Astrocyte (in vitro differentiated cells and primary cell): ENCODE measurements at regions not wholly inside any gene's neighbourhood (a gene's known extent, or its start where the extent isn't known, plus 50 kb on each side); places are given as distances from the start of the nearest gene placed in this dataset.

ENCODE experiments used
- DNase-seq: peaks from one replicate; pipeline ENCODE4 v3.0.0-alpha.2; 2010; ENCODE audit warnings: low read depth
- FAIRE-seq: peaks from 2 replicates; lab custom pipeline; 2011; peaks lifted over from hg19 to GRCh38; lab: Jason Lieb, UNC
- H2AFZ ChIP-seq: 2 replicates; pipeline ENCODE4 v1.6.0; 2012; ENCODE audit warnings: low read depth, low read length, inconsistent platforms
- H3K27ac ChIP-seq: 2 replicates; pipeline ENCODE4 v1.5.1; 2011; ENCODE audit warnings: low read depth, low read length, inconsistent platforms
- H3K27me3 ChIP-seq: 2 replicates; pipeline ENCODE4 v1.6.0; 2011; ENCODE audit warnings: low read length, inconsistent platforms; ENCODE audit not compliant: insufficient read depth
- H3K36me3 ChIP-seq: 2 replicates; pipeline ENCODE4 v1.5.1; 2011; ENCODE audit warnings: low read length, inconsistent platforms; ENCODE audit not compliant: insufficient read depth
- H3K4me1 ChIP-seq: 2 replicates; pipeline ENCODE4 v1.5.1; 2011; ENCODE audit warnings: low read length, inconsistent platforms; ENCODE audit not compliant: insufficient read depth
- H3K4me2 ChIP-seq: 2 replicates; pipeline ENCODE4 v1.6.0; 2012; ENCODE audit warnings: low read length, inconsistent platforms
- H3K4me3 ChIP-seq: 2 replicates; pipeline ENCODE4 v1.5.1; 2011; ENCODE audit warnings: low read depth, mild to moderate bottlenecking, low read length, inconsistent platforms; ENCODE audit not compliant: insufficient read depth
- H3K79me2 ChIP-seq: 2 replicates; pipeline ENCODE4 v1.6.0; 2012; ENCODE audit warnings: mild to moderate bottlenecking, low read length, inconsistent platforms; ENCODE audit not compliant: insufficient read depth
- H3K9ac ChIP-seq: 2 replicates; pipeline ENCODE4 v1.6.0; 2012; ENCODE audit warnings: mild to moderate bottlenecking, low read length, inconsistent platforms
- H3K9me3 ChIP-seq: 2 replicates; pipeline ENCODE4 v1.5.1; 2012; ENCODE audit warnings: low read depth, mild to moderate bottlenecking, low read length, inconsistent platforms; ENCODE audit not compliant: insufficient read depth
- H4K20me1 ChIP-seq: 2 replicates; pipeline ENCODE4 v1.6.0; 2012; ENCODE audit warnings: low read length, inconsistent platforms; ENCODE audit not compliant: insufficient read depth
- H3K27ac Mint-ChIP-seq: one replicate; pipeline ENCODE4 v1.8.0; 2021; ENCODE audit warnings: mild to moderate bottlenecking, mixed read lengths; ENCODE audit not compliant: unreplicated experiment
- H3K27me3 Mint-ChIP-seq: one replicate; pipeline ENCODE4 v1.8.0; 2021; ENCODE audit warnings: low read depth, mixed read lengths; ENCODE audit not compliant: unreplicated experiment
- H3K36me3 Mint-ChIP-seq: one replicate; pipeline ENCODE4 v1.8.0; 2021; ENCODE audit warnings: low read depth, mixed read lengths; ENCODE audit not compliant: unreplicated experiment
- H3K4me1 Mint-ChIP-seq: one replicate; pipeline ENCODE4 v1.8.0; 2021; ENCODE audit warnings: low read depth, mixed read lengths; ENCODE audit not compliant: unreplicated experiment
- H3K4me3 Mint-ChIP-seq: one replicate; pipeline ENCODE4 v1.8.0; 2021; ENCODE audit warnings: mild to moderate bottlenecking, moderate library complexity, mixed read lengths; ENCODE audit not compliant: unreplicated experiment
- H3K9me3 Mint-ChIP-seq: one replicate; pipeline ENCODE4 v1.8.0; 2021; ENCODE audit warnings: mild to moderate bottlenecking, mixed read lengths; ENCODE audit not compliant: unreplicated experiment
- EZH2 ChIP-seq: IDR thresholded peaks from 2 replicates; pipeline ENCODE4 v1.6.1; 2012; ENCODE audit warnings: mild to moderate bottlenecking, low read length, inconsistent platforms; ENCODE audit not compliant: insufficient read depth
- TF ChIP-seq, protein P1 (sequence below): IDR thresholded peaks from 2 replicates; pipeline ENCODE4 v1.5.1; 2011; ENCODE audit warnings: low read depth, mild to moderate bottlenecking, inconsistent platforms, low read length, moderate library complexity; ENCODE audit not compliant: insufficient read depth

DNA sequence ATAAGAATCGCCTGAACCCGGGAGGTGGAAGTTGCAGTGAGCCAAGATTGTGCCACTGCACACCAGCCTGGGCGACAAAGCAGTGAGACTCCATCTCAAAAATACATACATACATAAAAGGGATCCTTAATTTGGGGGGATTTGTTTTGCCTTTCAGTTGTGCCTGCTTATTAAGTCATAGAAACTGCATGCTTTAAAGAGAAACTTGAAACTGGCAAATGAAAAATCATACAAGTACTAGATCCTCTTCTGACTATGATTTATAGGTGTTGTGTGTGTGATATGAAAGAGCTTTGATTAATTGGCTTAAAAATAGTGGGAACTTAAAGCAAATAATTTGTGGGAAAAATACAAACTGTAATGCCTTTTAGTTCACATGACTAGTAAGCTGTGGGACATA is 963.7 kb downstream of the CNTNAP5 start:
- Histone ChIP-seq H4K20me1 (no peaks in the 10 kb centered on the region), H3K9ac (no peak overlapping the region), H3K79me2 (no peaks in the 10 kb centered on the region), H3K4me2 (no peak overlapping the region), H3K36me3 (no peaks in the 10 kb centered on the region), H3K27me3 (no peaks in the 10 kb centered on the region), H3K4me3 (no peak overlapping the region), H3K27ac (no peak overlapping the region), H2AFZ (no peak overlapping the region), H3K4me1 (peaks cover 12% of the 10 kb centered on the region), H3K9me3 (no peaks in the 10 kb centered on the region)
- H3K27ac Mint-ChIP-seq = no peak overlapping the region
- H3K4me3 Mint-ChIP-seq = no peak overlapping the region
- TF ChIP-seq, protein P1, sequence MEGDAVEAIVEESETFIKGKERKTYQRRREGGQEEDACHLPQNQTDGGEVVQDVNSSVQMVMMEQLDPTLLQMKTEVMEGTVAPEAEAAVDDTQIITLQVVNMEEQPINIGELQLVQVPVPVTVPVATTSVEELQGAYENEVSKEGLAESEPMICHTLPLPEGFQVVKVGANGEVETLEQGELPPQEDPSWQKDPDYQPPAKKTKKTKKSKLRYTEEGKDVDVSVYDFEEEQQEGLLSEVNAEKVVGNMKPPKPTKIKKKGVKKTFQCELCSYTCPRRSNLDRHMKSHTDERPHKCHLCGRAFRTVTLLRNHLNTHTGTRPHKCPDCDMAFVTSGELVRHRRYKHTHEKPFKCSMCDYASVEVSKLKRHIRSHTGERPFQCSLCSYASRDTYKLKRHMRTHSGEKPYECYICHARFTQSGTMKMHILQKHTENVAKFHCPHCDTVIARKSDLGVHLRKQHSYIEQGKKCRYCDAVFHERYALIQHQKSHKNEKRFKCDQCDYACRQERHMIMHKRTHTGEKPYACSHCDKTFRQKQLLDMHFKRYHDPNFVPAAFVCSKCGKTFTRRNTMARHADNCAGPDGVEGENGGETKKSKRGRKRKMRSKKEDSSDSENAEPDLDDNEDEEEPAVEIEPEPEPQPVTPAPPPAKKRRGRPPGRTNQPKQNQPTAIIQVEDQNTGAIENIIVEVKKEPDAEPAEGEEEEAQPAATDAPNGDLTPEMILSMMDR = no peak
- no peak for TF ChIP-seq EZH2
- H3K9me3 Mint-ChIP-seq = no peaks in the 10 kb centered on the region
- no peaks in the 10 kb centered on the region for H3K27me3 Mint-ChIP-seq
- no peaks in the 10 kb centered on the region for H3K36me3 Mint-ChIP-seq
- DNase-seq (no peak), FAIRE-seq (no peak)
- H3K4me1 Mint-ChIP-seq = peaks cover 6% of the 10 kb centered on the region

GRCh38 chr2:124993809-124994208 is 968.7 kb downstream of the CNTNAP5 start:
- H3K79me2 ChIP-seq = no peaks in the 10 kb centered on the region
- TF ChIP-seq, protein P1 = no peak
- no peak for TF ChIP-seq EZH2

DNA sequence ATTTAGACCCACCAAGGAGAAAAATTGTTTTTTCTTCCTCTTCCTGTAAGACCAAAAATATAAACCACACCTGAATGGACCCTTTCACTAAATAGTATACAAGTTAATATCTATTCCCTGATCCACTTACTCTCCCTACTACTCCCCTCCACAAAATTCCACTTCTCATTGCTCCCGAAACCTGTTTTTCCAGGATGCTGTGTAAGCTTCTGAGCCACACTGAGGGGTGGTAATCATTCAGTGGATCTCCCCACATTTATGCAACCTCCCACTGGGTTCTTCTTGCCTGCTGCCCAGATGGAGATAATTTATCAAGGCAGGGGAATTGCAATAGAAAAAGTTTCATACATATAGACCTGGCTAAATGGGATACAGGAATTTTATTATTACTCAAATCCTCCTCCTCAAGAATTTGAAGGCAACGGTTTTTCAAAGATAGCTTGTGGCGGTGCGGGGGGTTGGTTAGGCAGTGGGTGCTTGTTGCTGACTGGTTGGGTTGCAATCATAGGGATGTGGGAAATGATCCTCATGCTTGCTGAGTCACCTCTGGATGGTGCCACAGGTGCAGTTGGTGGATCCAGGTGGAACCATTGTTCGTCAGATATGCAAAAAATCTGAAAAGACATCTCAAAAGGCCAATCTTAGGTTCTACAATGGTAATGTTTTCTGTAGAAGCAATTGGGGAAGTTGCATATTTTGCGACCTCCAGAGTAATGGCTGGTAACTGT is 970.3 kb downstream of the CNTNAP5 start:
- no peaks in the 10 kb centered on the region for H3K27me3 Mint-ChIP-seq
- Histone ChIP-seq H3K4me3 (no peak overlapping the region), H3K4me1 (no peaks in the 10 kb centered on the region), H3K4me2 (no peak overlapping the region), H2AFZ (no peak overlapping the region), H3K36me3 (no peaks in the 10 kb centered on the region), H3K9me3 (no peaks in the 10 kb centered on the region), H3K79me2 (no peaks in the 10 kb centered on the region), H3K27ac (no peak overlapping the region), H3K27me3 (no peaks in the 10 kb centered on the region), H4K20me1 (no peaks in the 10 kb centered on the region), H3K9ac (no peak overlapping the region)
- no peaks in the 10 kb centered on the region for H3K4me1 Mint-ChIP-seq
- no peaks in the 10 kb centered on the region for H3K9me3 Mint-ChIP-seq
- DNase-seq (no peak), FAIRE-seq (no peak)
- no peak for TF ChIP-seq EZH2
- TF ChIP-seq, protein P1 = no peak
- H3K36me3 Mint-ChIP-seq = no peaks in the 10 kb centered on the region
- H3K27ac Mint-ChIP-seq = no peak overlapping the region
- no peak overlapping the region for H3K4me3 Mint-ChIP-seq

More at GRCh38 chr2:124993809-124994208, 968.7 kb downstream of the CNTNAP5 start:
- H3K9ac ChIP-seq = no peak overlapping the region
- H3K4me2 ChIP-seq = peak overlapping the region; percentile 52
- H3K27me3 Mint-ChIP-seq = no peaks in the 10 kb centered on the region
- H3K27me3 ChIP-seq = no peaks in the 10 kb centered on the region
- H3K36me3 ChIP-seq = no peaks in the 10 kb centered on the region
- H3K36me3 Mint-ChIP-seq = no peaks in the 10 kb centered on the region
- H4K20me1 ChIP-seq = no peaks in the 10 kb centered on the region
- DNase-seq (no peak), FAIRE-seq (no peak)
- H3K27ac ChIP-seq = no peak overlapping the region
- peak overlapping the region; percentile 56 for H2AFZ ChIP-seq
- H3K27ac Mint-ChIP-seq = no peak overlapping the region
- H3K4me1 Mint-ChIP-seq = no peaks in the 10 kb centered on the region
- no peak overlapping the region for H3K4me3 Mint-ChIP-seq
- H3K4me3 ChIP-seq = no peak overlapping the region
- no peaks in the 10 kb centered on the region for H3K4me1 ChIP-seq
- H3K9me3 Mint-ChIP-seq = no peaks in the 10 kb centered on the region
- no peaks in the 10 kb centered on the region for H3K9me3 ChIP-seq
